Gastroesophageal sphincter (tissue), 3 donors: ENCODE measurements at regions not wholly inside any gene's neighbourhood (a gene's known extent, or its start where the extent isn't known, plus 50 kb on each side); places are given as distances from the start of the nearest gene placed in this dataset.

ENCODE experiments used
- CTCF ChIP-seq, 4 experiments: fragments of 200-600 bp in 2 of 4; fragments of 450-650 bp in 2 of 4; sonication (generic) in 1 of 4; IDR thresholded peaks; one replicate each; pipeline ENCODE4 v1.5.1; 2017 to 2019; ENCODE audit warnings: antibody characterized with exemption in 4 of 4, mild to moderate bottlenecking in 2 of 4, moderate library complexity in 2 of 4
- EP300 ChIP-seq: sonication (generic); formaldehyde crosslinking; IDR thresholded peaks from one replicate; pipeline ENCODE4 v1.6.1; 2017; ENCODE audit warnings: antibody characterized with exemption, mild to moderate bottlenecking
- POLR2A ChIP-seq, 2 donors: fragments of 450-650 bp; IDR thresholded peaks; one replicate each; pipeline ENCODE4 v1.6.1; 2017; ENCODE audit warnings: antibody characterized with exemption in 2 of 2, mild to moderate bottlenecking in 2 of 2, moderate library complexity in 1 of 2

GRCh38 chr14:106850913-106851825 is 1324.8 kb downstream of the TMEM121 start:
- TF ChIP-seq POLR2A (IDR thresholded peaks at IDR 0.05) = no peak
- TF ChIP-seq CTCF (IDR thresholded peaks at IDR 0.05) = no peak
- no peak for TF ChIP-seq EP300
